Colonic mucosa (tissue), 4 donors: ENCODE measurements at regions not wholly inside any gene's neighbourhood (a gene's known extent, or its start where the extent isn't known, plus 50 kb on each side); places are given as distances from the start of the nearest gene placed in this dataset.

Experiments used
- DNase-seq: peaks from one replicate; pipeline ENCODE4 v3.0.0-alpha.2; 2020
- H3K27ac ChIP-seq: fragments of 200-600 bp; one replicate; pipeline ENCODE4 v1.8.0; 2021
- H3K27me3 ChIP-seq: fragments of 200-600 bp; one replicate; pipeline ENCODE4 v1.8.0; 2021
- H3K36me3 ChIP-seq: fragments of 200-600 bp; one replicate; pipeline ENCODE4 v1.8.0; 2021
- H3K4me1 ChIP-seq: fragments of 200-600 bp; one replicate; pipeline ENCODE4 v1.8.0; 2021; ENCODE audit warnings: mild to moderate bottlenecking
- H3K4me3 ChIP-seq: fragments of 200-600 bp; one replicate; pipeline ENCODE4 v1.8.0; 2021
- H3K9ac ChIP-seq, 2 donors: one replicate each; pipeline ENCODE4 v1.7.0; 2013; ENCODE audit warnings: control low read depth in 2 of 2, low read depth in 2 of 2, low read length in 2 of 2
- H3K9me3 ChIP-seq: fragments of 200-600 bp; one replicate; pipeline ENCODE4 v1.8.0; 2021
- intact Hi-C: fragments of 100-400 bp; cut with DNase I; formaldehyde crosslinking; loops from one replicate; pipeline ENCODE4 v1.14.1; 2022
- TF ChIP-seq, protein P1 (sequence below): fragments of 200-600 bp; IDR thresholded peaks from one replicate; pipeline ENCODE4 v1.8.0; 2022; ENCODE audit warnings: antibody characterized with exemption, mild to moderate bottlenecking
- donor health status: healthy.
- donor health status: DM: no; HTN: no; CAD: no.
- donor health status: DM: no; HTN: no; CAD: no.

DNA sequence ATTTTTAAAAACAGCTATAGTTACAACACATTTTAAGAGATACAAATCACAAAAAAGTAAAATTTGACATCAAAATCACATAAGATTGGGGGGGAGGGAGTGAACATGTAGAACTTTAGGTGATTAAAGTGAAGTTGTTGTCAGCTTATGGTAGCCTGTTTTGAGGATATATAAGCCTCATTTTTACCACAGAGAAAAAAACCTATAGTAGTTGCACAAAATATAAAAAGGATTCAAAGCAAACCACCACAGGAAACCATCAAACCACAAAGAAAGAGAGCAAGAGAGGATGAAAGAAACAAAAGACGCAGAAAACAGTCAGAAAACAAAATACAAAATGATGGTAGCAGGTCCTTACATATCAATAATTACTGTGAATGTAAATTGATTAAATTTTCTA, 291.9 kb upstream of the DEPDC1 start:
- Histone ChIP-seq H3K36me3 (no peaks in the 10 kb centered on the region), H3K4me3 (no peak overlapping the region), H3K9ac (no peak overlapping the region), H3K27me3 (no peaks in the 10 kb centered on the region), H3K9me3 (no peaks in the 10 kb centered on the region), H3K27ac (no peak overlapping the region), H3K4me1 (no peaks in the 10 kb centered on the region)
- TF ChIP-seq, protein P1, sequence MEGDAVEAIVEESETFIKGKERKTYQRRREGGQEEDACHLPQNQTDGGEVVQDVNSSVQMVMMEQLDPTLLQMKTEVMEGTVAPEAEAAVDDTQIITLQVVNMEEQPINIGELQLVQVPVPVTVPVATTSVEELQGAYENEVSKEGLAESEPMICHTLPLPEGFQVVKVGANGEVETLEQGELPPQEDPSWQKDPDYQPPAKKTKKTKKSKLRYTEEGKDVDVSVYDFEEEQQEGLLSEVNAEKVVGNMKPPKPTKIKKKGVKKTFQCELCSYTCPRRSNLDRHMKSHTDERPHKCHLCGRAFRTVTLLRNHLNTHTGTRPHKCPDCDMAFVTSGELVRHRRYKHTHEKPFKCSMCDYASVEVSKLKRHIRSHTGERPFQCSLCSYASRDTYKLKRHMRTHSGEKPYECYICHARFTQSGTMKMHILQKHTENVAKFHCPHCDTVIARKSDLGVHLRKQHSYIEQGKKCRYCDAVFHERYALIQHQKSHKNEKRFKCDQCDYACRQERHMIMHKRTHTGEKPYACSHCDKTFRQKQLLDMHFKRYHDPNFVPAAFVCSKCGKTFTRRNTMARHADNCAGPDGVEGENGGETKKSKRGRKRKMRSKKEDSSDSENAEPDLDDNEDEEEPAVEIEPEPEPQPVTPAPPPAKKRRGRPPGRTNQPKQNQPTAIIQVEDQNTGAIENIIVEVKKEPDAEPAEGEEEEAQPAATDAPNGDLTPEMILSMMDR = no peak
- intact Hi-C loops = no loop called here
- no peak for DNase-seq

GRCh38 chr1:68791800-68792199, 294.9 kb upstream of the DEPDC1 start:
- no peaks in the 10 kb centered on the region for H3K27me3 ChIP-seq
- H3K9ac ChIP-seq = no peak overlapping the region
- H3K9me3 ChIP-seq = no peaks in the 10 kb centered on the region
- no peak overlapping the region for H3K4me3 ChIP-seq
- TF ChIP-seq, protein P1 = no peak
- no peak for DNase-seq
- H3K27ac ChIP-seq = no peak overlapping the region
- intact Hi-C loops = no loop called here
- no peaks in the 10 kb centered on the region for H3K4me1 ChIP-seq
- no peaks in the 10 kb centered on the region for H3K36me3 ChIP-seq

- H3K9me3 ChIP-seq = no peaks in the 10 kb centered on the region
- TF ChIP-seq, protein P1 = no peak
- no peaks in the 10 kb centered on the region for H3K36me3 ChIP-seq
- H3K27ac ChIP-seq = no peak overlapping the region
- no peak overlapping the region for H3K9ac ChIP-seq
- DNase-seq = no peak
- H3K4me3 ChIP-seq = no peak overlapping the region
- no peaks in the 10 kb centered on the region for H3K27me3 ChIP-seq
- H3K4me1 ChIP-seq = no peaks in the 10 kb centered on the region
- intact Hi-C loops = no loop called here
Observed at GRCh38 chr1:68795956-68796355, 299.1 kb upstream of the DEPDC1 start.

DNA sequence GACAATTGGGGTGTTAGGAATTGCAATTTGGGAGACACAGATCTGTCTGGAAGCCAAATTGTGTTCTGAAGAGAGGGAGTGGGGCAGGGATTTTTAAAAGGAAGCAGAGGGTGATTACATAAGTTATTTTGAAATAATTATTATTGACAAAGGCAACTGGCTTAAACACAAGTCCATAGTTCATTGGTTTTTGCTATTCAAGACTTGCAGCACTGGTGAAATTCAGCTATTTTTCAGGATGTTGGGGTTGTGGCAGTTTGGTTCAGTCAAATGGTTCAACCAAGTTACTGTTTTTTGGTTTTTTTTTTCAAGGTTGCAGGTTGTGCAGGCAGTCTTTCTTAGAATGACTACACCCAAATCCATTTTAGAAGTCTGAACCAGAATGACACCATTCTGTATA, 300.0 kb upstream of the DEPDC1 start:
- no peaks in the 10 kb centered on the region for H3K27me3 ChIP-seq
- H3K4me3 ChIP-seq = no peak overlapping the region
- no peaks in the 10 kb centered on the region for H3K36me3 ChIP-seq
- no peak for DNase-seq
- no peak overlapping the region for H3K9ac ChIP-seq
- intact Hi-C loops = no loop called here
- H3K4me1 ChIP-seq = no peaks in the 10 kb centered on the region
- no peak overlapping the region for H3K27ac ChIP-seq
- TF ChIP-seq, protein P1 = no peak
- no peaks in the 10 kb centered on the region for H3K9me3 ChIP-seq

GRCh38 chr1:68798071-68798470, 301.2 kb upstream of the DEPDC1 start:
- no peaks in the 10 kb centered on the region for H3K36me3 ChIP-seq
- H3K4me3 ChIP-seq = no peak overlapping the region
- TF ChIP-seq, protein P1 = no peak
- H3K27ac ChIP-seq = no peak overlapping the region
- no peak for DNase-seq
- no peaks in the 10 kb centered on the region for H3K27me3 ChIP-seq
- intact Hi-C loops = no loop called here
- H3K4me1 ChIP-seq = no peaks in the 10 kb centered on the region
- no peaks in the 10 kb centered on the region for H3K9me3 ChIP-seq
- no peak overlapping the region for H3K9ac ChIP-seq

DNA sequence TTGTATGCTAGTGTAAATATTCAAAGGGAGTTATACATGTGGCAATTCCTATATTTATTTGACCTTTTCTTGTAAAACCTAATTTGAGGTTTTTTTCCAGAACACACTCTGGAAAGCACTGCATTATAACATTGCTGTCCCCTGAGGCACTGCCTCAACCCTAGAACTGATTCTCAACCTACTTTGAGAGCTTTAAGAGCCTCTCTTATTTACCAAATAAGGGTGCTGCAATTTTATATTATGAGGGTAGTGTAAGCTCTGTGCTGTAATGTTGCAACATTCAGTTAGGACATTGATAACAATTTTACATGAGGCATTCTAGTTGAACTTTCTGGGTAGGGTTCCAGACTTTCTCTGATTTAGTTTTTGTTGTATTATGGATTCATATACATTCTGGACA, 302.2 kb upstream of the DEPDC1 start:
- H3K4me1 ChIP-seq = no peaks in the 10 kb centered on the region
- no peaks in the 10 kb centered on the region for H3K9me3 ChIP-seq
- no peak overlapping the region for H3K27ac ChIP-seq
- intact Hi-C loops = no loop called here
- DNase-seq = no peak
- no peaks in the 10 kb centered on the region for H3K36me3 ChIP-seq
- H3K27me3 ChIP-seq = no peaks in the 10 kb centered on the region
- H3K9ac ChIP-seq = no peak overlapping the region
- TF ChIP-seq, protein P1 = no peak
- H3K4me3 ChIP-seq = no peak overlapping the region
